PFSK-1 (cell line): ENCODE measurements at regions not wholly inside any gene's neighbourhood (a gene's known extent, or its start where the extent isn't known, plus 50 kb on each side); places are given as distances from the start of the nearest gene placed in this dataset.

Experiments used
- FOXP2 ChIP-seq: optimal IDR thresholded peaks from 2 replicates; pipeline ENCODE3; 2011; ENCODE audit warnings: borderline replicate concordance, control low read depth, inconsistent platforms; ENCODE audit not compliant: insufficient read depth; ENCODE audit errors: extremely low read length, extremely low read depth
- SIN3A ChIP-seq: IDR thresholded peaks from 2 replicates; pipeline ENCODE4 v1.6.1; 2012; ENCODE audit warnings: mild to moderate bottlenecking, low read length, moderate library complexity, borderline replicate concordance; ENCODE audit not compliant: insufficient read depth
- TF ChIP-seq, protein P1 (sequence below), 2 experiments: IDR thresholded peaks; 2 replicates each; pipeline versions ENCODE4 v1.6.1 to v1.8.0; 2011 to 2012; ENCODE audit warnings: low read depth in 2 of 2, low read length in 2 of 2, control low read depth in 1 of 2, inconsistent platforms in 1 of 2, mild to moderate bottlenecking in 1 of 2, moderate library complexity in 1 of 2; ENCODE audit not compliant: insufficient read depth in 1 of 2

DNA sequence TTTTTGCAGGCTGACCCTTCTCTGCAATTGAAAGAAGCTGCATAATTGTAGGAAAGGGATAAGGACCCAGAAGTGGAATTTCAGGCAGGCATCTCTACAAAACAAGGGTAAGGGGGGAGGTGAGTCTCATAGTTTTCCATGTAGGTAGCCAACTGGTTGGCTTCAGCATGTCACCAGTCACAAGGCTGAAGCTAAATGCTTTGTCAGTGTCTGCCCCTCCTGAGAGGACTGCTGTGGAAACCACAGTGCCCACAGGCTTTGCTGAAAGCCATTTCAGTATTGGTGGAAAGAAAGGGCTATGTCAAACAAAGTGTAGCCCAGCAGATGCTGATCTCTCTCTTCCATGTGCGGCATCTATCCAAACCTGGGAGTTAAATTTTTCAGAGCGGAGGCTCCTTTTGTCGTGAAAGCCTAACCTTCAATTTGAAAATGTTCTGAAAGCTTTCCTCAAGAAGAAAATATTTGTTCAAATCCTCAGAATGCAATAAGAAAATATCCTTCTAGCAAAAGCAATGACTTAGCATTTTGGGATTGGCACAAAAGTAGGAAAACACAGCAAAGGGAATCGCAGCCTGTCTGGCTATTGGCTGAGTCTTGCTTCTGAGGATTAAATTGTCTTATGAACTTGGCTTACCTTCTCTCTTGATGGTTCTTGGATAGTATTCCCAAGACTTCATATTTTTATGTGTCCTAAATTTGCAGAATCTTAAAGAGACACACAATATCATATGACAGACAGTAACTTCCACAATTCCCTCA lies 591.7 kb downstream of the PLPP3 start:
- TF ChIP-seq, protein P1, sequence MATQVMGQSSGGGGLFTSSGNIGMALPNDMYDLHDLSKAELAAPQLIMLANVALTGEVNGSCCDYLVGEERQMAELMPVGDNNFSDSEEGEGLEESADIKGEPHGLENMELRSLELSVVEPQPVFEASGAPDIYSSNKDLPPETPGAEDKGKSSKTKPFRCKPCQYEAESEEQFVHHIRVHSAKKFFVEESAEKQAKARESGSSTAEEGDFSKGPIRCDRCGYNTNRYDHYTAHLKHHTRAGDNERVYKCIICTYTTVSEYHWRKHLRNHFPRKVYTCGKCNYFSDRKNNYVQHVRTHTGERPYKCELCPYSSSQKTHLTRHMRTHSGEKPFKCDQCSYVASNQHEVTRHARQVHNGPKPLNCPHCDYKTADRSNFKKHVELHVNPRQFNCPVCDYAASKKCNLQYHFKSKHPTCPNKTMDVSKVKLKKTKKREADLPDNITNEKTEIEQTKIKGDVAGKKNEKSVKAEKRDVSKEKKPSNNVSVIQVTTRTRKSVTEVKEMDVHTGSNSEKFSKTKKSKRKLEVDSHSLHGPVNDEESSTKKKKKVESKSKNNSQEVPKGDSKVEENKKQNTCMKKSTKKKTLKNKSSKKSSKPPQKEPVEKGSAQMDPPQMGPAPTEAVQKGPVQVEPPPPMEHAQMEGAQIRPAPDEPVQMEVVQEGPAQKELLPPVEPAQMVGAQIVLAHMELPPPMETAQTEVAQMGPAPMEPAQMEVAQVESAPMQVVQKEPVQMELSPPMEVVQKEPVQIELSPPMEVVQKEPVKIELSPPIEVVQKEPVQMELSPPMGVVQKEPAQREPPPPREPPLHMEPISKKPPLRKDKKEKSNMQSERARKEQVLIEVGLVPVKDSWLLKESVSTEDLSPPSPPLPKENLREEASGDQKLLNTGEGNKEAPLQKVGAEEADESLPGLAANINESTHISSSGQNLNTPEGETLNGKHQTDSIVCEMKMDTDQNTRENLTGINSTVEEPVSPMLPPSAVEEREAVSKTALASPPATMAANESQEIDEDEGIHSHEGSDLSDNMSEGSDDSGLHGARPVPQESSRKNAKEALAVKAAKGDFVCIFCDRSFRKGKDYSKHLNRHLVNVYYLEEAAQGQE (IDR thresholded peaks at IDR 0.05; ENCODE audit: insufficient read depth in 1 of 2, low read depth in 2 of 2, low read length in 2 of 2): no peak
- no peak for TF ChIP-seq SIN3A
- no peak for TF ChIP-seq FOXP2
